ENCODE measurements at regions not wholly inside any gene's neighbourhood (a gene's known extent, or its start where the extent isn't known, plus 50 kb on each side); places are given as distances from the start of the nearest gene placed in this dataset.

- Histone ChIP-seq H3K9me3 (peaks cover 0 to 2% (median 0%) of the 10 kb centered on the region in 12 donors), H3K36me3 (no peaks in the 10 kb centered on the region), H3K27ac (no peak overlapping the region), H3K4me3 (no peak overlapping the region), H3K27me3 (no peaks in the 10 kb centered on the region), H3K4me1 (no peaks in the 10 kb centered on the region)
- TF ChIP-seq POLR2A (IDR thresholded peaks at IDR 0.05) (no peak), CTCF (IDR thresholded peaks at IDR 0.05) (no peak)
- DNase-seq, result no peak
- WGBS, 4 donors, result 47 to 56% (median 53%) methylated on average over 1 of the region's 1 CpG
- no peak for ATAC-seq
- intact Hi-C loops (cut with DNase I), result loop anchor here in 1 of 10 donors (10.0 kb wide), 1 partner anchor 62 kb away; no protein-coding TSS in a partner anchor
These were observed 1387.7 kb upstream of the ACO1 start for GRCh38 chr9:30996761-30997160.

GRCh38 chr9:30997291-30997690 lies 1387.2 kb upstream of the ACO1 start:
- TF ChIP-seq POLR2A (IDR thresholded peaks at IDR 0.05), result no peak
- Histone ChIP-seq H3K27ac (no peak overlapping the region), H3K4me3 (no peak overlapping the region), H3K36me3 (no peaks in the 10 kb centered on the region), H3K27me3 (no peaks in the 10 kb centered on the region), H3K4me1 (no peaks in the 10 kb centered on the region), H3K9me3 (peaks cover 0 to 2% (median 0%) of the 10 kb centered on the region in 12 donors)
- ATAC-seq, result no peak
- WGBS, 4 donors, result 33 to 48% (median 40%) methylated on average over 2 of the region's 2 CpGs
- intact Hi-C loops (cut with DNase I), result loop anchor here in 1 of 10 donors (10.0 kb wide), 1 partner anchor 62 kb away; no protein-coding TSS in a partner anchor
- DNase-seq, result no peak

GRCh38 chr9:31005086-31005665 lies 1379.3 kb upstream of the ACO1 start:
- no peak overlapping the region for H3K27ac ChIP-seq
- intact Hi-C loops (cut with DNase I), result no loop called here
- H3K9me3 ChIP-seq, result peaks cover 0 to 9% (median 0%) of the 10 kb centered on the region in 12 donors
- H3K4me1 ChIP-seq, result no peaks in the 10 kb centered on the region
- no peaks in the 10 kb centered on the region for H3K36me3 ChIP-seq
- no peak for ATAC-seq
- 71 to 84% (median 72%) methylated on average over 4 of the region's 4 CpGs for WGBS, 4 donors
- no peak overlapping the region for H3K4me3 ChIP-seq
- TF ChIP-seq CTCF (IDR thresholded peaks at IDR 0.05) (no peak), POLR2A (IDR thresholded peaks at IDR 0.05) (no peak)
- no peak for DNase-seq
- no peaks in the 10 kb centered on the region for H3K27me3 ChIP-seq

GRCh38 chr9:31013371-31013770 lies 1371.1 kb upstream of the ACO1 start:
- Histone ChIP-seq H3K27me3 (no peaks in the 10 kb centered on the region), H3K9me3 (peaks cover 0 to 14% (median 0%) of the 10 kb centered on the region in 12 donors), H3K36me3 (no peaks in the 10 kb centered on the region), H3K27ac (no peak overlapping the region), H3K4me3 (no peak overlapping the region), H3K4me1 (no peaks in the 10 kb centered on the region)
- no peak for ATAC-seq
- DNase-seq, result no peak
- TF ChIP-seq POLR2A (IDR thresholded peaks at IDR 0.05) (no peak), CTCF (IDR thresholded peaks at IDR 0.05) (no peak)
- intact Hi-C loops (cut with DNase I), result no loop called here

- Histone ChIP-seq H3K4me1 (no peaks in the 10 kb centered on the region), H3K4me3 (no peak overlapping the region), H3K9me3 (no peaks in the 10 kb centered on the region), H3K27ac (no peak overlapping the region), H3K27me3 (no peaks in the 10 kb centered on the region), H3K36me3 (no peaks in the 10 kb centered on the region)
- TF ChIP-seq CTCF (IDR thresholded peaks at IDR 0.05), result no peak
- no peak for TF ChIP-seq POLR2A (IDR thresholded peaks at IDR 0.05)
- ATAC-seq (no peak), DNase-seq (no peak)
- 85 to 94% (median 88%) methylated on average over 3 of the region's 3 CpGs for WGBS, 4 donors
- intact Hi-C loops (cut with DNase I), result no loop called here
These were observed 1360.6 kb upstream of the ACO1 start for GRCh38 chr9:31023847-31024246.
